DND-41 (cell line): ENCODE measurements at regions not wholly inside any gene's neighbourhood (a gene's known extent, or its start where the extent isn't known, plus 50 kb on each side); places are given as distances from the start of the nearest gene placed in this dataset.
"Not testable (repeated sequence)": the region's sequence is repeated elsewhere in the genome, so short reads cannot be mapped to it uniquely, and the experiment has no call there.

Experiments used
- EZH2 ChIP-seq: IDR thresholded peaks from 3 replicates; pipeline ENCODE4 v1.6.1; 2012; ENCODE audit warnings: borderline replicate concordance, low read depth, mild to moderate bottlenecking, moderate library complexity, low read length, inconsistent platforms; ENCODE audit not compliant: severe bottlenecking
- TF ChIP-seq, protein P1 (sequence below): IDR thresholded peaks from 2 replicates; pipeline ENCODE4 v1.5.1; 2012; ENCODE audit warnings: borderline replicate concordance, low read length, moderate library complexity, mild to moderate bottlenecking; ENCODE audit not compliant: poor library complexity, severe bottlenecking; ENCODE audit errors: extremely low read depth

DNA sequence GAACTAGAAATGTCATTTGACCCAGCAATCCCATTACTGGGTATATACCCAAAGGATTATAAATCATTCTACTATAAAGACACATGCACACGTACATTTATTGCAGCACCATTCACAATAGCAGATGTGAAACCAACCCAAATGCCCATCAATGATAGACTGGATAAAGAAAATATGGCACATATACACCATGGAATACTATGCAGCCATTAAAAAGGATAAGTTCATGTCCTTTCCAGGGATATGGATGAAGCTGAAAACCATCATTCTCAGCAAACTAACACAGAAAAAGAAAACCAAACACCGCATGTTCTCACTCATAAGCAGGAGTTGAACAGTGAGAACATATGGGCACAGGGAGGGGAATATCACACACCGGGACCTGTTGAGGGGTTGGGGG, 75.6 kb downstream of the EBNA1BP2 start:
- TF ChIP-seq, protein P1, sequence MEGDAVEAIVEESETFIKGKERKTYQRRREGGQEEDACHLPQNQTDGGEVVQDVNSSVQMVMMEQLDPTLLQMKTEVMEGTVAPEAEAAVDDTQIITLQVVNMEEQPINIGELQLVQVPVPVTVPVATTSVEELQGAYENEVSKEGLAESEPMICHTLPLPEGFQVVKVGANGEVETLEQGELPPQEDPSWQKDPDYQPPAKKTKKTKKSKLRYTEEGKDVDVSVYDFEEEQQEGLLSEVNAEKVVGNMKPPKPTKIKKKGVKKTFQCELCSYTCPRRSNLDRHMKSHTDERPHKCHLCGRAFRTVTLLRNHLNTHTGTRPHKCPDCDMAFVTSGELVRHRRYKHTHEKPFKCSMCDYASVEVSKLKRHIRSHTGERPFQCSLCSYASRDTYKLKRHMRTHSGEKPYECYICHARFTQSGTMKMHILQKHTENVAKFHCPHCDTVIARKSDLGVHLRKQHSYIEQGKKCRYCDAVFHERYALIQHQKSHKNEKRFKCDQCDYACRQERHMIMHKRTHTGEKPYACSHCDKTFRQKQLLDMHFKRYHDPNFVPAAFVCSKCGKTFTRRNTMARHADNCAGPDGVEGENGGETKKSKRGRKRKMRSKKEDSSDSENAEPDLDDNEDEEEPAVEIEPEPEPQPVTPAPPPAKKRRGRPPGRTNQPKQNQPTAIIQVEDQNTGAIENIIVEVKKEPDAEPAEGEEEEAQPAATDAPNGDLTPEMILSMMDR: not testable (repeated sequence)
- not testable (repeated sequence) for TF ChIP-seq EZH2
